Activated T-cell treated with anti-CD3 and anti-CD28 coated beads for 1 hour (primary cell): ENCODE measurements at regions not wholly inside any gene's neighbourhood (a gene's known extent, or its start where the extent isn't known, plus 50 kb on each side); places are given as distances from the start of the nearest gene placed in this dataset.

Source experiments
- DNase-seq: peaks from one replicate; pipeline ENCODE4 v3.0.0-alpha.2; 2020; ENCODE audit warnings: low read depth

DNA sequence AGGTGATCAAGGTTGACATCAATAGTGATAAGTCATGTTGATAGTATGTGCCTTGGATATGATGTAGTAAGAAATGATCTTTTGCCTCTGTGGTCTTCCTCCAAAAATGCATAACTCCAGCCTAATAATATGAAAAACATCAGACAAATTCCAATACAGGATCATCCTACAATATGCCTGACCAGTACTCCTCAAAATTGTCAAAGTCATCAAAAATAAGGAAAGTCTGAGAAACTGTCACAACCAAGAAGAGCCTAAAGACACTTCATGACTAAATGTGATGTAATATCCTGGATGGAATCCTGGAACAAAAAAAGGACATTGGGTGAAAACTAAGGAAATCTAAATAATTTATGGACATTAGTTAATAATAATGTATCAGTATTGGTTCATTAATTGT lies 50.3 kb upstream of the LCORL start:
- no peak for DNase-seq
